ENCODE measurements at regions not wholly inside any gene's neighbourhood (a gene's known extent, or its start where the extent isn't known, plus 50 kb on each side); places are given as distances from the start of the nearest gene placed in this dataset.

GRCh38 chr3:159881828-159882309 is 106.8 kb upstream of the IL12A start:
- peaks cover 3 to 4% of the 10 kb centered on the region in 2 donors for H3K36me3 ChIP-seq (replicated peaks in 1 of 2; ENCODE audit: control insufficient read depth in 2 of 2, insufficient read depth in 2 of 2, low read length in 2 of 2)
- DNase-seq (ENCODE audit: low spot score): no peak

GRCh38 chr3:159882367-159882766 is 106.3 kb upstream of the IL12A start:
- no peak overlapping the region for H3K4me3 ChIP-seq (ENCODE audit: low read length in 2 of 2)
- no CpG with 5 or more reads among the region's 3 CpGs for WGBS, 2 donors (ENCODE audit: extremely low coverage in 2 of 2, insufficient read length in 2 of 2, insufficient replicate concordance in 1 of 2)
- no peak overlapping the region for H2BK120ac ChIP-seq (ENCODE audit: low read depth, low read length)
- H3K27ac ChIP-seq (replicated peaks; ENCODE audit: low read length): no peak overlapping the region
- peaks cover 14 to 18% of the 10 kb centered on the region in 2 donors for H3K4me1 ChIP-seq (ENCODE audit: control insufficient read depth in 2 of 2, insufficient read depth in 1 of 2, low read depth in 1 of 2, low read length in 2 of 2)
- no peak overlapping the region for H3K4ac ChIP-seq (ENCODE audit: low read length)
- no peak overlapping the region for H4K91ac ChIP-seq (ENCODE audit: low read depth, low read length, poor library complexity)
- H3K23ac ChIP-seq (ENCODE audit: low read depth, low read length, poor library complexity): no peak overlapping the region
- no peak overlapping the region for H4K8ac ChIP-seq (ENCODE audit: low read depth, low read length)
- no peak overlapping the region for H2BK15ac ChIP-seq (ENCODE audit: low read length)
- no peaks in the 10 kb centered on the region for H3K79me1 ChIP-seq (ENCODE audit: low read depth, low read length)
- H3K18ac ChIP-seq (ENCODE audit: low read length): no peak overlapping the region
- no peak overlapping the region for H2BK5ac ChIP-seq (ENCODE audit: low read length)
- no peak overlapping the region for H3K9ac ChIP-seq (ENCODE audit: low read depth, low read length, poor library complexity)
- H3K14ac ChIP-seq (ENCODE audit: low read length): no peak overlapping the region
- no peak overlapping the region for H3K4me2 ChIP-seq (ENCODE audit: insufficient read depth, low read length, poor library complexity, severe bottlenecking)
- no peak for DNase-seq (ENCODE audit: low spot score)
- no peak overlapping the region for H2AFZ ChIP-seq (ENCODE audit: low read length)
- H2AK5ac ChIP-seq (ENCODE audit: low read depth, low read length): no peak overlapping the region
- H3K36me3 ChIP-seq (replicated peaks in 1 of 2; ENCODE audit: control insufficient read depth in 2 of 2, insufficient read depth in 2 of 2, low read length in 2 of 2): peaks cover 3 to 8% of the 10 kb centered on the region in 2 donors
- no peaks in the 10 kb centered on the region for H3K9me3 ChIP-seq (replicated peaks in 1 of 2; ENCODE audit: control insufficient read depth in 2 of 2, insufficient read depth in 1 of 2, low read depth in 1 of 2, low read length in 2 of 2)
- H2BK12ac ChIP-seq (ENCODE audit: low read length): no peak overlapping the region
- H3K27me3 ChIP-seq (ENCODE audit: control insufficient read depth in 3 of 3, insufficient read depth in 3 of 3, low read depth in 1 of 3, low read length in 3 of 3): no peaks in the 10 kb centered on the region

More at GRCh38 chr3:159881828-159882309, 106.8 kb upstream of the IL12A start:
- Histone ChIP-seq H3K23ac (ENCODE audit: low read depth, low read length, poor library complexity) (no peak overlapping the region), H3K9me3 (replicated peaks in 1 of 2; ENCODE audit: control insufficient read depth in 2 of 2, insufficient read depth in 1 of 2, low read depth in 1 of 2, low read length in 2 of 2) (no peaks in the 10 kb centered on the region), H3K4me3 (ENCODE audit: low read length in 2 of 2) (no peak overlapping the region), H4K91ac (ENCODE audit: low read depth, low read length, poor library complexity) (no peak overlapping the region), H2AK5ac (ENCODE audit: low read depth, low read length) (no peak overlapping the region), H3K18ac (ENCODE audit: low read length) (peak overlapping the region; percentile 21), H2AFZ (ENCODE audit: low read length) (no peak overlapping the region), H3K4me2 (ENCODE audit: insufficient read depth, low read length, poor library complexity, severe bottlenecking) (no peak overlapping the region), H3K4ac (ENCODE audit: low read length) (no peak overlapping the region), H2BK120ac (ENCODE audit: low read depth, low read length) (no peak overlapping the region), H3K79me1 (ENCODE audit: low read depth, low read length) (no peaks in the 10 kb centered on the region), H4K8ac (ENCODE audit: low read depth, low read length) (no peak overlapping the region), H3K27ac (replicated peaks; ENCODE audit: low read length) (no peak overlapping the region), H3K4me1 (ENCODE audit: control insufficient read depth in 2 of 2, insufficient read depth in 1 of 2, low read depth in 1 of 2, low read length in 2 of 2) (peaks cover 14 to 18% of the 10 kb centered on the region in 2 donors), H2BK5ac (ENCODE audit: low read length) (no peak overlapping the region), H3K9ac (ENCODE audit: low read depth, low read length, poor library complexity) (no peak overlapping the region), H3K14ac (ENCODE audit: low read length) (no peak overlapping the region), H2BK15ac (ENCODE audit: low read length) (no peak overlapping the region), H2BK12ac (ENCODE audit: low read length) (no peak overlapping the region), H3K27me3 (ENCODE audit: control insufficient read depth in 3 of 3, insufficient read depth in 3 of 3, low read depth in 1 of 3, low read length in 3 of 3) (no peaks in the 10 kb centered on the region)
- no CpG with 5 or more reads among the region's 7 CpGs for WGBS, 2 donors (ENCODE audit: extremely low coverage in 2 of 2, insufficient read length in 2 of 2, insufficient replicate concordance in 1 of 2)

GRCh38 chr3:159882790-159883779 is 105.5 kb upstream of the IL12A start:
- Histone ChIP-seq H3K4me2 (ENCODE audit: insufficient read depth, low read length, poor library complexity, severe bottlenecking) (no peak overlapping the region), H4K91ac (ENCODE audit: low read depth, low read length, poor library complexity) (no peak overlapping the region), H3K27ac (replicated peaks; ENCODE audit: low read length) (no peak overlapping the region), H3K27me3 (ENCODE audit: control insufficient read depth in 3 of 3, insufficient read depth in 3 of 3, low read depth in 1 of 3, low read length in 3 of 3) (no peaks in the 10 kb centered on the region), H3K23ac (ENCODE audit: low read depth, low read length, poor library complexity) (no peak overlapping the region), H3K9ac (ENCODE audit: low read depth, low read length, poor library complexity) (peak overlapping the region; percentile 17), H2BK120ac (ENCODE audit: low read depth, low read length) (no peak overlapping the region), H3K9me3 (replicated peaks in 1 of 2; ENCODE audit: control insufficient read depth in 2 of 2, insufficient read depth in 1 of 2, low read depth in 1 of 2, low read length in 2 of 2) (no peaks in the 10 kb centered on the region), H2AFZ (ENCODE audit: low read length) (no peak overlapping the region), H2BK15ac (ENCODE audit: low read length) (no peak overlapping the region), H4K8ac (ENCODE audit: low read depth, low read length) (no peak overlapping the region), H2BK12ac (ENCODE audit: low read length) (no peak overlapping the region), H3K14ac (ENCODE audit: low read length) (no peak overlapping the region), H3K4me3 (ENCODE audit: low read length in 2 of 2) (no peak overlapping the region), H3K4me1 (ENCODE audit: control insufficient read depth in 2 of 2, insufficient read depth in 1 of 2, low read depth in 1 of 2, low read length in 2 of 2) (peaks cover 14 to 18% of the 10 kb centered on the region in 2 donors), H3K18ac (ENCODE audit: low read length) (no peak overlapping the region), H3K36me3 (replicated peaks in 1 of 2; ENCODE audit: control insufficient read depth in 2 of 2, insufficient read depth in 2 of 2, low read length in 2 of 2) (peaks cover 2 to 14% of the 10 kb centered on the region in 2 donors), H3K79me1 (ENCODE audit: low read depth, low read length) (no peaks in the 10 kb centered on the region), H2BK5ac (ENCODE audit: low read length) (no peak overlapping the region), H2AK5ac (ENCODE audit: low read depth, low read length) (no peak overlapping the region), H3K4ac (ENCODE audit: low read length) (no peak overlapping the region)
- DNase-seq (ENCODE audit: low spot score): no peak
- WGBS, 2 donors (ENCODE audit: extremely low coverage in 2 of 2, insufficient read length in 2 of 2, insufficient replicate concordance in 1 of 2): no CpG with 5 or more reads among the region's 12 CpGs

- Histone ChIP-seq H2BK15ac (ENCODE audit: low read length) (no peak overlapping the region), H3K36me3 (replicated peaks in 1 of 2; ENCODE audit: control insufficient read depth in 2 of 2, insufficient read depth in 2 of 2, low read length in 2 of 2) (peaks cover 3 to 28% of the 10 kb centered on the region in 2 donors), H3K79me1 (ENCODE audit: low read depth, low read length) (no peaks in the 10 kb centered on the region), H2BK12ac (ENCODE audit: low read length) (no peak overlapping the region), H2BK120ac (ENCODE audit: low read depth, low read length) (no peak overlapping the region), H3K4ac (ENCODE audit: low read length) (no peak overlapping the region), H3K27ac (replicated peaks; ENCODE audit: low read length) (no peak overlapping the region), H3K9me3 (replicated peaks in 1 of 2; ENCODE audit: control insufficient read depth in 2 of 2, insufficient read depth in 1 of 2, low read depth in 1 of 2, low read length in 2 of 2) (no peaks in the 10 kb centered on the region), H4K8ac (ENCODE audit: low read depth, low read length) (no peak overlapping the region), H3K23ac (ENCODE audit: low read depth, low read length, poor library complexity) (no peak overlapping the region), H3K14ac (ENCODE audit: low read length) (no peak overlapping the region), H2BK5ac (ENCODE audit: low read length) (no peak overlapping the region), H4K91ac (ENCODE audit: low read depth, low read length, poor library complexity) (no peak overlapping the region), H3K4me3 (ENCODE audit: low read length in 2 of 2) (no peak overlapping the region), H3K4me2 (ENCODE audit: insufficient read depth, low read length, poor library complexity, severe bottlenecking) (no peak overlapping the region), H2AK5ac (ENCODE audit: low read depth, low read length) (no peak overlapping the region), H3K9ac (ENCODE audit: low read depth, low read length, poor library complexity) (no peak overlapping the region), H2AFZ (ENCODE audit: low read length) (no peak overlapping the region), H3K18ac (ENCODE audit: low read length) (no peak overlapping the region), H3K4me1 (ENCODE audit: control insufficient read depth in 2 of 2, insufficient read depth in 1 of 2, low read depth in 1 of 2, low read length in 2 of 2) (peaks cover 14 to 18% of the 10 kb centered on the region in 2 donors), H3K27me3 (ENCODE audit: control insufficient read depth in 3 of 3, insufficient read depth in 3 of 3, low read depth in 1 of 3, low read length in 3 of 3) (no peaks in the 10 kb centered on the region)
- DNase-seq (ENCODE audit: low spot score): no peak
- WGBS, 2 donors (ENCODE audit: extremely low coverage in 2 of 2, insufficient read length in 2 of 2, insufficient replicate concordance in 1 of 2): no CpG with 5 or more reads among the region's 3 CpGs
Observed at GRCh38 chr3:159884661-159885402, 103.8 kb upstream of the IL12A start.

Data from neuronal stem cell (in vitro differentiated cells).